ENCODE measurements at regions not wholly inside any gene's neighbourhood (a gene's known extent, or its start where the extent isn't known, plus 50 kb on each side); places are given as distances from the start of the nearest gene placed in this dataset.

DNA sequence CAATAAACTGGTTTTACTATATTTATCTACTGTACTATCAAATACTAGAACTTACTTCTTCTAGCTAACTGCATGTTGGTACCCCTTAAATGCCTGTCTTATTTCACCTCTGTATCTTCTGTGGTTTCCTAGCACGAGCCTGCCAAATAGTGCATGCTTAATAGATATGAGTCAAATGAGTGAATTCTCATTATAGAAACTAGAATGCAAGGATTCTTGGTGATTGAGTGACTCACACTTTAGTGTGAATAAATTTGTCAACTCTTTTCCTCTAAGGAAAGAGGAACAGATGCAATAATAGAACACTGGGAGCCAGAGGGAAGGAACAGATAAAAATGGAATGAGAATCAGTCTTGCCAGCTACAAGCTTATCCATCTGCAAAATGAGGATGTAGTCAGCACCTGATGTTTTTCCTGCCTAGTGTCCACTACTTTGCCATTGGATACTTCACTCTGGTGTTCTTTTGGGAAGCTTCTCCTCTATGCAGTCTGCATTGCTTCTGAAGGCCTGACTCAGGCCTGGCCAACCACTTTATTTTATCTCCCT lies 189.1 kb upstream of the CADPS start:
- WGBS, 2 experiments (ENCODE audit: insufficient coverage in 2 of 2), result 100% methylated on average over 1 of the region's 1 CpG; no CpG with 5 or more reads in 1 of the 2 experiments
- no peaks in the 10 kb centered on the region for H3K9me3 ChIP-seq (ENCODE audit: control insufficient read depth, low read length)
- H3K36me3 ChIP-seq (ENCODE audit: control insufficient read depth, insufficient read depth, low read length), result no peaks in the 10 kb centered on the region
- H3K4me1 ChIP-seq (ENCODE audit: control insufficient read depth, insufficient read depth, low read length, poor library complexity, severe bottlenecking), result no peaks in the 10 kb centered on the region
- H3K4me3 ChIP-seq (ENCODE audit: extremely low read depth, insufficient read depth, low read length, poor library complexity, severe bottlenecking), result no peak overlapping the region
- H3K27ac ChIP-seq (ENCODE audit: low read depth, low read length, severe bottlenecking), result no peak overlapping the region

- no peak overlapping the region for H3K27ac ChIP-seq (ENCODE audit: low read depth, low read length, severe bottlenecking)
- H3K36me3 ChIP-seq (ENCODE audit: control insufficient read depth, insufficient read depth, low read length), result no peaks in the 10 kb centered on the region
- WGBS, 2 experiments (ENCODE audit: insufficient coverage in 2 of 2), result no CpG with 5 or more reads among the region's 3 CpGs
- no peaks in the 10 kb centered on the region for H3K9me3 ChIP-seq (ENCODE audit: control insufficient read depth, low read length)
- no peaks in the 10 kb centered on the region for H3K4me1 ChIP-seq (ENCODE audit: control insufficient read depth, insufficient read depth, low read length, poor library complexity, severe bottlenecking)
- H3K4me3 ChIP-seq (ENCODE audit: extremely low read depth, insufficient read depth, low read length, poor library complexity, severe bottlenecking), result no peak overlapping the region
Measured at GRCh38 chr3:63067999-63068645, 192.9 kb upstream of the CADPS start.

DNA sequence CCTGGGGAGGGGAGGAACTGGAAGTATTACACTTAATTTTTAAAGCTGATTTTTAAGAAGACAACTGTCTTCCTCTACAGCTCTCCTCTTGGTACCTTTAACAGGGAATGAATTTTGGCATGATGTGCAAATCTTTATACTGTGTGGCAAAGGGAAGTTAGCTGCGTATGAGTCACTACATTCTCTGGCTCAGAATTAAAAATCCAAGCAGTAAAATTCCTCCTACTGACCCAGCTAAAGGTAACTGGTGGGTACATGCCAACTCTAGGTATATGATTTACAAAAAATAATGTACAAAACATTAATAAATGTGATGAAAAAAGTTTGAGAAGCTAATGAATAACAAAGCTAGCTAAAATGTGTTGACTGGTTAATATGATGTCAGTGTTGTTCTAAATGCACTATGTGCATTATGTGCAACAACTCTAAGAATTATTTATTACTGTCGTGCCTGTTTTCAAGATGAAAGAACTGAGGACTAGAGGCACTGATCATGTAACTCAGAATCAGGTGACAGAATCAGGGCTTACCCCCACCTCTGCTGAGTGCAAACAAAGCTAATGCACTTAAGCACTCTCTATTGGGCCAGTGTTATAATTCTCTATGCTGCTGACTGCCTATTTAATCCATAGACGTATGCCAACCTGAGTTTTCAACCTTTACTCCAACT lies 194.7 kb upstream of the CADPS start:
- Histone ChIP-seq H3K4me3 (ENCODE audit: extremely low read depth, insufficient read depth, low read length, poor library complexity, severe bottlenecking) (no peak overlapping the region), H3K36me3 (ENCODE audit: control insufficient read depth, insufficient read depth, low read length) (no peaks in the 10 kb centered on the region), H3K4me1 (ENCODE audit: control insufficient read depth, insufficient read depth, low read length, poor library complexity, severe bottlenecking) (no peaks in the 10 kb centered on the region), H3K9me3 (ENCODE audit: control insufficient read depth, low read length) (no peaks in the 10 kb centered on the region), H3K27ac (ENCODE audit: low read depth, low read length, severe bottlenecking) (no peak overlapping the region)
- WGBS, 2 experiments (ENCODE audit: insufficient coverage in 2 of 2), result 86 to 100% methylated on average over 1 of the region's 3 CpGs

DNA sequence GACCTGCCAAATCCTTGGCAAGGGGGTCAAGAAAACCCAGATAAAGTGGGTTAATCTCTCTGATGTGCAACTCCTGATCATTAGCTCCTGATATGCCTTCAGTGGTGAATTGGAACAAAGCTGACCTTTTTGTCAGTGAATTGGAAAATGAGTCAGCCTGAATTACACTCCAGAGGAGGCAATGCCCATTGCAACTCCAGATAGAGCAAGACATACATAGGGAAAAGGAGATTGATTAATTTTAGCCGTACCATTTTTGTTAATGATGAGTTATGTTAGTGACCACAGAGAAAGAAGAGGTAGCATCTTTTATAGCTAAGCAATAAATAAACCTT lies 195.2 kb upstream of the CADPS start:
- H3K9me3 ChIP-seq (ENCODE audit: control insufficient read depth, low read length), result no peaks in the 10 kb centered on the region
- no peaks in the 10 kb centered on the region for H3K36me3 ChIP-seq (ENCODE audit: control insufficient read depth, insufficient read depth, low read length)
- no peaks in the 10 kb centered on the region for H3K4me1 ChIP-seq (ENCODE audit: control insufficient read depth, insufficient read depth, low read length, poor library complexity, severe bottlenecking)
- no CpG with 5 or more reads among the region's 1 CpG for WGBS, 2 experiments (ENCODE audit: insufficient coverage in 2 of 2)
- H3K27ac ChIP-seq (ENCODE audit: low read depth, low read length, severe bottlenecking), result no peak overlapping the region
- H3K4me3 ChIP-seq (ENCODE audit: extremely low read depth, insufficient read depth, low read length, poor library complexity, severe bottlenecking), result no peak overlapping the region

DNA sequence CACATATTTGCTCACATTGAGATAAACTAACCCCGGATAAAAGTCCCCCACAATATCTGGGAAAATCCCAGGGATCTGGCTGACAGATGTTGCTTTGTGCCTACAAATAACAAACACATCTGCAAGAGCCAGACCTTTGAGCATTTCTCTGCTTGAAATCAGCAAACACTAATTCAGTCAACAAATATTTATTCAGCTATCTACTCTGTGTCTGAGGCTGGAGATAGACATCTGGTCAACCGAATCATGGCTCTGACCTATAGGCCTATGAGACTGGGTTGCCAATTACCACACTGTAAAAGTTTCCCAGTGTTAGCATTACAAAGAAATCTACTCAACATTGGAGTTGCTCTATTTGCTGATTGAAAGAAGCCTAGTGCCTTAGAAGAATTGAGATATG lies 201.1 kb upstream of the CADPS start:
- WGBS, 2 experiments (ENCODE audit: insufficient coverage in 2 of 2), result 88 to 89% methylated on average over 2 of the region's 2 CpGs
- no peak overlapping the region for H3K27ac ChIP-seq (ENCODE audit: low read depth, low read length, severe bottlenecking)
- H3K36me3 ChIP-seq (ENCODE audit: control insufficient read depth, insufficient read depth, low read length), result no peaks in the 10 kb centered on the region
- no peaks in the 10 kb centered on the region for H3K4me1 ChIP-seq (ENCODE audit: control insufficient read depth, insufficient read depth, low read length, poor library complexity, severe bottlenecking)
- H3K9me3 ChIP-seq (ENCODE audit: control insufficient read depth, low read length), result no peaks in the 10 kb centered on the region
- no peak overlapping the region for H3K4me3 ChIP-seq (ENCODE audit: extremely low read depth, insufficient read depth, low read length, poor library complexity, severe bottlenecking)

DNA sequence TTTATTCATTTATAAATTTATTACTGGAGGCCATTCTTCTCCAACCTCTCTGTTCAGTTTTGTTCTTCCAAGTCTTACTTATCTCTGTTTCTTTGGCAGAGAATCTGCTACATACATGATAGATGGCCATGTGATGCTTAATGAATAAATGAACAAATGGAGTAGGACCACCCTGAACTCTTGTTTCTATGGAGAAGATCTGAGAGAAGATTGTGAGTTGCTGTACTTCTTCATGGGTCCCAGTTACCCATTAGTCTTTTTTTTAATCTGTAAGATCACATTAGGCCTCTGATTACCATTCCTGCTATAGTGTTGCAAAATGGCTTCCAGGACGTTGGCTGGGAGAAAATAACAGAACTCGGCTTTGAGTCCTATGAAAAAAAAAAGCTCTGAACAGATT lies 191.9 kb upstream of the SYNPR start:
- 83% methylated on average over 1 of the region's 2 CpGs; no CpG with 5 or more reads in 1 of the 2 experiments for WGBS, 2 experiments (ENCODE audit: insufficient coverage in 2 of 2)
- H3K4me3 ChIP-seq (ENCODE audit: extremely low read depth, insufficient read depth, low read length, poor library complexity, severe bottlenecking), result no peak overlapping the region
- H3K9me3 ChIP-seq (ENCODE audit: control insufficient read depth, low read length), result no peaks in the 10 kb centered on the region
- no peak overlapping the region for H3K27ac ChIP-seq (ENCODE audit: low read depth, low read length, severe bottlenecking)
- no peaks in the 10 kb centered on the region for H3K4me1 ChIP-seq (ENCODE audit: control insufficient read depth, insufficient read depth, low read length, poor library complexity, severe bottlenecking)
- no peaks in the 10 kb centered on the region for H3K36me3 ChIP-seq (ENCODE audit: control insufficient read depth, insufficient read depth, low read length)

DNA sequence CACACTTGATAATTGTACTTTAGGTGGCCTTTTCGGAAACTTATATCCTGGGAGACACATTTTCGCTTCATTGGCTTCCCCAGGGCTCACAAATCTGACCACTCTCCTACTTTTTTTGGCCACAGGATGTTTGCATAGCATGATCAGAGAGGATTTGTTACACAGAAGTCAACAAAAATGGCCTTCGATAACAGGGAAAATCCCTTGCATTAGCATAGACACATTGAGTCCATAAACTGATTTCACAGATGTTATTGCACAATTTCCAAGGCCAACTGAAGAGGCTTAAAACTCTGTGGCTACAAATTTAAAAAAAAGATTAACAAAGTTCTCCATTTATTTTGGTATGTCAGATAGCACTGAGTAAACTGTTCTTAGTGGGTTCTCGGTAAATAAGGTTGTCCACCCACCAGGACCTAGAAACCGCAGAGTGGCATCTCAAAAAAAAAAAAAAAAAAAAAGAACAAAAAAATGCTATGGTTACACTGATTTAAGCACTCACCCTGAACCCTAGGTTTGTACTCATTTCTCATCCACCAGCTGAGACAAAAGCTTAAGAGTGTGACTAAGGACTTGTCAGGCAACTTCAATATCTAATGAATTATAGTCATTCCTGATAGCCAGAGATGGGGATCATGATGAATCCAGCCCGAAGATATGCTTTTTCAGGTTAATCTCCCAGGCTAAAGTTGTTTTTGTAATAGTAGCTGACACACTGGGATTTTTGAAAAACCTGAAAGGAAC lies 188.9 kb upstream of the SYNPR start:
- WGBS, 2 experiments (ENCODE audit: insufficient coverage in 2 of 2), result 90 to 100% methylated on average over 2 to 4 of the region's 6 CpGs
- no peaks in the 10 kb centered on the region for H3K4me1 ChIP-seq (ENCODE audit: control insufficient read depth, insufficient read depth, low read length, poor library complexity, severe bottlenecking)
- no peaks in the 10 kb centered on the region for H3K9me3 ChIP-seq (ENCODE audit: control insufficient read depth, low read length)
- no peaks in the 10 kb centered on the region for H3K36me3 ChIP-seq (ENCODE audit: control insufficient read depth, insufficient read depth, low read length)
- H3K4me3 ChIP-seq (ENCODE audit: extremely low read depth, insufficient read depth, low read length, poor library complexity, severe bottlenecking), result no peak overlapping the region
- no peak overlapping the region for H3K27ac ChIP-seq (ENCODE audit: low read depth, low read length, severe bottlenecking)

GRCh38 chr3:63089751-63090132 lies 188.4 kb upstream of the SYNPR start:
- no peaks in the 10 kb centered on the region for H3K36me3 ChIP-seq (ENCODE audit: control insufficient read depth, insufficient read depth, low read length)
- H3K9me3 ChIP-seq (ENCODE audit: control insufficient read depth, low read length), result no peaks in the 10 kb centered on the region
- H3K4me1 ChIP-seq (ENCODE audit: control insufficient read depth, insufficient read depth, low read length, poor library complexity, severe bottlenecking), result no peaks in the 10 kb centered on the region
- no peak overlapping the region for H3K27ac ChIP-seq (ENCODE audit: low read depth, low read length, severe bottlenecking)
- H3K4me3 ChIP-seq (ENCODE audit: extremely low read depth, insufficient read depth, low read length, poor library complexity, severe bottlenecking), result no peak overlapping the region
- WGBS, 2 experiments (ENCODE audit: insufficient coverage in 2 of 2), result 17 to 63% methylated on average over 1 of the region's 1 CpG

GRCh38 chr3:63090656-63091055 lies 187.5 kb upstream of the SYNPR start:
- no CpG with 5 or more reads among the region's 2 CpGs for WGBS, 2 experiments (ENCODE audit: insufficient coverage in 2 of 2)
- H3K36me3 ChIP-seq (ENCODE audit: control insufficient read depth, insufficient read depth, low read length), result no peaks in the 10 kb centered on the region

DNA sequence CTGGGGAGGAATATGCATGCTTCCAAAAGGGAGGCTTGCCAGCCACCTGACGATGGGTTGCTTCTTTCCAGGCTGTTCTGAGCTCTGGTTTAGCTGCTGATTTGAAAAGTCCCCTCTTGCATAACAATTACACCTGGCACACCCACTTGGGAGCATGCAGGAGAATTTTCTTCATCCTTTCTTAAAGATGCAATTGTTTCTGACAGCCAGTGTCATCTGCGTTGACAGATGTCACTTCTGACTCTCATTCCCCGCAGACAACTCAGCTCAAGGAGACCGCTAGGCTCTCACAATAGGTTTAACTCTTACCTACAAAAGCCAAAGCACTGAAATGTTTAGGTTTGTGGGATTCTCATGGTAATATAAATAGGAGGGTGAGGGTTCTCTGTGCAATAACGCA lies 185.6 kb upstream of the SYNPR start:
- Histone ChIP-seq H3K27ac (ENCODE audit: low read depth, low read length, severe bottlenecking) (no peak overlapping the region), H3K4me1 (ENCODE audit: control insufficient read depth, insufficient read depth, low read length, poor library complexity, severe bottlenecking) (no peaks in the 10 kb centered on the region), H3K36me3 (ENCODE audit: control insufficient read depth, insufficient read depth, low read length) (no peaks in the 10 kb centered on the region), H3K4me3 (ENCODE audit: extremely low read depth, insufficient read depth, low read length, poor library complexity, severe bottlenecking) (no peak overlapping the region), H3K9me3 (ENCODE audit: control insufficient read depth, low read length) (no peaks in the 10 kb centered on the region)
- 40% methylated on average over 2 of the region's 5 CpGs; no CpG with 5 or more reads in 1 of the 2 experiments for WGBS, 2 experiments (ENCODE audit: insufficient coverage in 2 of 2)

More at GRCh38 chr3:63090656-63091055, 187.5 kb upstream of the SYNPR start:
- Histone ChIP-seq H3K9me3 (ENCODE audit: control insufficient read depth, low read length) (no peaks in the 10 kb centered on the region), H3K4me3 (ENCODE audit: extremely low read depth, insufficient read depth, low read length, poor library complexity, severe bottlenecking) (no peak overlapping the region), H3K4me1 (ENCODE audit: control insufficient read depth, insufficient read depth, low read length, poor library complexity, severe bottlenecking) (no peaks in the 10 kb centered on the region), H3K27ac (ENCODE audit: low read depth, low read length, severe bottlenecking) (no peak overlapping the region)

Measured in mesodermal cell (in vitro differentiated cells).